ENCODE measurements at regions not wholly inside any gene's neighbourhood (a gene's known extent, or its start where the extent isn't known, plus 50 kb on each side); places are given as distances from the start of the nearest gene placed in this dataset.

GRCh38 chr11:11215058-11215815 is 137.8 kb downstream of the CSNK2A3 start:
- Histone ChIP-seq H3K9me3 (no peaks in the 10 kb centered on the region), H3K4me1 (peaks cover 0 to 40% (median 27%) of the 10 kb centered on the region in 4 donors), H3K27me3 (no peaks in the 10 kb centered on the region), H3K27ac (no peak overlapping the region), H3K36me3 (no peaks in the 10 kb centered on the region), H3K4me3 (no peak overlapping the region)
- TF ChIP-seq CTCF (IDR thresholded peaks at IDR 0.05), result no peak
- intact Hi-C loops (cut with DNase I; ENCODE audit: low total_unique reads), result no loop called here
- DNase-seq, result no peak

- no peak for DNase-seq
- no peak overlapping the region for H3K4me3 ChIP-seq
- H3K27me3 ChIP-seq, result no peaks in the 10 kb centered on the region
- H3K9me3 ChIP-seq, result no peaks in the 10 kb centered on the region
- intact Hi-C loops (cut with DNase I; ENCODE audit: low total_unique reads), result no loop called here
- H3K27ac ChIP-seq, result peak overlapping the region; percentile 2 to 38
- no peak for TF ChIP-seq CTCF (IDR thresholded peaks at IDR 0.05)
- H3K36me3 ChIP-seq, result no peaks in the 10 kb centered on the region
- peaks cover 0 to 40% (median 27%) of the 10 kb centered on the region in 4 donors for H3K4me1 ChIP-seq
Measured at GRCh38 chr11:11213117-11213516, 139.9 kb downstream of the CSNK2A3 start.

GRCh38 chr11:11211888-11212287 is 141.2 kb downstream of the CSNK2A3 start:
- H3K27me3 ChIP-seq, result no peaks in the 10 kb centered on the region
- H3K4me1 ChIP-seq, result peaks cover 0 to 40% (median 27%) of the 10 kb centered on the region in 4 donors
- H3K36me3 ChIP-seq, result no peaks in the 10 kb centered on the region
- H3K9me3 ChIP-seq, result no peaks in the 10 kb centered on the region
- no peak overlapping the region for H3K4me3 ChIP-seq
- DNase-seq, result no peak
- intact Hi-C loops (cut with DNase I; ENCODE audit: low total_unique reads), result no loop called here
- no peak overlapping the region for H3K27ac ChIP-seq
- no peak for TF ChIP-seq CTCF (IDR thresholded peaks at IDR 0.05)

GRCh38 chr11:11211186-11211585 is 141.9 kb downstream of the CSNK2A3 start:
- no peaks in the 10 kb centered on the region for H3K27me3 ChIP-seq
- intact Hi-C loops (cut with DNase I; ENCODE audit: low total_unique reads), result no loop called here
- H3K36me3 ChIP-seq, result no peaks in the 10 kb centered on the region
- no peak overlapping the region for H3K27ac ChIP-seq
- no peak overlapping the region for H3K4me3 ChIP-seq
- no peak for TF ChIP-seq CTCF (IDR thresholded peaks at IDR 0.05)
- H3K4me1 ChIP-seq, result peaks cover 0 to 40% (median 27%) of the 10 kb centered on the region in 4 donors
- no peak for DNase-seq
- H3K9me3 ChIP-seq, result no peaks in the 10 kb centered on the region

- no peak overlapping the region for H3K4me3 ChIP-seq
- H3K4me1 ChIP-seq, result peaks cover 0 to 40% (median 27%) of the 10 kb centered on the region in 4 donors
- no peak for DNase-seq
- TF ChIP-seq CTCF (IDR thresholded peaks at IDR 0.05), result no peak
- no peaks in the 10 kb centered on the region for H3K27me3 ChIP-seq
- no peaks in the 10 kb centered on the region for H3K36me3 ChIP-seq
- intact Hi-C loops (cut with DNase I; ENCODE audit: low total_unique reads), result no loop called here
- no peak overlapping the region for H3K27ac ChIP-seq
- H3K9me3 ChIP-seq, result no peaks in the 10 kb centered on the region
Measured at GRCh38 chr11:11210446-11210845, 142.6 kb downstream of the CSNK2A3 start.

All from tibial artery (tissue), 4 donors.